Ascending aorta (tissue), 2 donors: ENCODE measurements at regions not wholly inside any gene's neighbourhood (a gene's known extent, or its start where the extent isn't known, plus 50 kb on each side); places are given as distances from the start of the nearest gene placed in this dataset.

Experiments
- DNase-seq, 2 donors: peaks; one replicate each; pipeline ENCODE4 v3.0.0-alpha.2; 2019; ENCODE audit warnings: low spot score in 2 of 2
- H3K27ac ChIP-seq, 2 donors: fragments of 200-600 bp; sonication (generic); one replicate each; pipeline ENCODE4 v1.5.1; 2016 to 2017; ENCODE audit warnings: mild to moderate bottlenecking in 1 of 2
- H3K27me3 ChIP-seq: fragments of 200-600 bp; sonication (generic); one replicate; pipeline ENCODE4 v1.5.1; 2017
- H3K36me3 ChIP-seq, 2 donors: fragments of 200-600 bp; sonication (generic); one replicate each; pipeline ENCODE4 v1.5.1; 2016
- H3K4me1 ChIP-seq, 2 donors: fragments of 200-600 bp; sonication (generic); one replicate each; pipeline ENCODE4 v1.5.1; 2016 to 2017; ENCODE audit warnings: mild to moderate bottlenecking in 1 of 2
- H3K4me3 ChIP-seq, 2 donors: fragments of 200-600 bp; sonication (generic); one replicate each; pipeline ENCODE4 v1.5.1; 2016 to 2017; ENCODE audit warnings: mild to moderate bottlenecking in 1 of 2
- H3K9me3 ChIP-seq, 2 donors: fragments of 200-600 bp; sonication (generic); one replicate each; pipeline ENCODE4 v1.5.1; 2016
- intact Hi-C: fragments of 100-400 bp; cut with DNase I; formaldehyde crosslinking; loops from one replicate; pipeline ENCODE4 v1.15.1; 2023
- TF ChIP-seq, protein P1 (sequence below), 3 experiments: fragments of 200-600 bp in 2 of 3; fragments of 450-650 bp in 1 of 3; sonication (generic) in 2 of 3; IDR thresholded peaks; one replicate each; pipeline ENCODE4 v1.5.1; 2016 to 2019; ENCODE audit warnings: antibody characterized with exemption in 3 of 3, mild to moderate bottlenecking in 1 of 3, moderate library complexity in 1 of 3

- intact Hi-C loops, result no loop called here
- H3K9me3 ChIP-seq, result no peaks in the 10 kb centered on the region
Measured at GRCh38 chr6:3640868-3641267, 110.6 kb downstream of the PXDC1 start.

GRCh38 chr6:3638662-3639061 is 112.9 kb downstream of the PXDC1 start:
- H3K4me1 ChIP-seq, result no peaks in the 10 kb centered on the region
- TF ChIP-seq, protein P1, sequence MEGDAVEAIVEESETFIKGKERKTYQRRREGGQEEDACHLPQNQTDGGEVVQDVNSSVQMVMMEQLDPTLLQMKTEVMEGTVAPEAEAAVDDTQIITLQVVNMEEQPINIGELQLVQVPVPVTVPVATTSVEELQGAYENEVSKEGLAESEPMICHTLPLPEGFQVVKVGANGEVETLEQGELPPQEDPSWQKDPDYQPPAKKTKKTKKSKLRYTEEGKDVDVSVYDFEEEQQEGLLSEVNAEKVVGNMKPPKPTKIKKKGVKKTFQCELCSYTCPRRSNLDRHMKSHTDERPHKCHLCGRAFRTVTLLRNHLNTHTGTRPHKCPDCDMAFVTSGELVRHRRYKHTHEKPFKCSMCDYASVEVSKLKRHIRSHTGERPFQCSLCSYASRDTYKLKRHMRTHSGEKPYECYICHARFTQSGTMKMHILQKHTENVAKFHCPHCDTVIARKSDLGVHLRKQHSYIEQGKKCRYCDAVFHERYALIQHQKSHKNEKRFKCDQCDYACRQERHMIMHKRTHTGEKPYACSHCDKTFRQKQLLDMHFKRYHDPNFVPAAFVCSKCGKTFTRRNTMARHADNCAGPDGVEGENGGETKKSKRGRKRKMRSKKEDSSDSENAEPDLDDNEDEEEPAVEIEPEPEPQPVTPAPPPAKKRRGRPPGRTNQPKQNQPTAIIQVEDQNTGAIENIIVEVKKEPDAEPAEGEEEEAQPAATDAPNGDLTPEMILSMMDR (IDR thresholded peaks at IDR 0.05), result no peak
- H3K4me3 ChIP-seq, result no peak overlapping the region
- no peak overlapping the region for H3K27ac ChIP-seq
- no peaks in the 10 kb centered on the region for H3K9me3 ChIP-seq
- H3K36me3 ChIP-seq, result no peaks in the 10 kb centered on the region
- DNase-seq, result no peak
- intact Hi-C loops, result no loop called here
- no peaks in the 10 kb centered on the region for H3K27me3 ChIP-seq

More at GRCh38 chr6:3640868-3641267, 110.6 kb downstream of the PXDC1 start:
- Histone ChIP-seq H3K27me3 (no peaks in the 10 kb centered on the region), H3K27ac (no peak overlapping the region), H3K4me3 (no peak overlapping the region), H3K4me1 (no peaks in the 10 kb centered on the region), H3K36me3 (no peaks in the 10 kb centered on the region)
- TF ChIP-seq, protein P1 (IDR thresholded peaks at IDR 0.05), result no peak
- DNase-seq, result no peak

DNA sequence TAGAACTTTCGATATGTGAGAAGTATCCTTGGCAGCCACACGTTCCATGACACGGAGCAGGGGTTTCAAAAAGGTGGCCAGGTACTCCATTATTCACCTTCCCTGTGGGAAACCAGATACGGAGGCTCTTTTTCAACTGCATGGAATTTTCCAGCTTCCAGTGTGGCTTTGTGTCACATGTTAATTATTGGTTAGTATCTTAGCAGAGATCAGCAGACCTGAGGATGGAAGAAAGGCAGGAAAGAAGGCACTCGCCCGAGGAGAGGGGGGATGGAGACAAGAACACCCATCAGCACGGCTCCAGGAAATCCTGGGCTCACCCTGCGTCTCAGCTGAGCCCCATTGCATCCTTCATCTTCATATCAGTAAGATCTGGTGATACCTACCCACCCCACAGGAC is 115.5 kb downstream of the PXDC1 start:
- Histone ChIP-seq H3K4me3 (no peak overlapping the region), H3K9me3 (no peaks in the 10 kb centered on the region), H3K4me1 (no peaks in the 10 kb centered on the region), H3K27ac (no peak overlapping the region), H3K27me3 (no peaks in the 10 kb centered on the region), H3K36me3 (no peaks in the 10 kb centered on the region)
- no peak for DNase-seq
- TF ChIP-seq, protein P1 (IDR thresholded peaks at IDR 0.05), result no peak
- intact Hi-C loops, result no loop called here

GRCh38 chr6:3635482-3635881 is 116.0 kb downstream of the PXDC1 start:
- Histone ChIP-seq H3K27me3 (no peaks in the 10 kb centered on the region), H3K4me3 (no peak overlapping the region), H3K9me3 (no peaks in the 10 kb centered on the region), H3K4me1 (no peaks in the 10 kb centered on the region), H3K27ac (no peak overlapping the region), H3K36me3 (no peaks in the 10 kb centered on the region)
- TF ChIP-seq, protein P1 (IDR thresholded peaks at IDR 0.05), result no peak
- no peak for DNase-seq
- intact Hi-C loops, result no loop called here

- intact Hi-C loops, result no loop called here
- TF ChIP-seq, protein P1 (IDR thresholded peaks at IDR 0.05), result no peak
- DNase-seq, result no peak
- Histone ChIP-seq H3K4me3 (no peak overlapping the region), H3K27me3 (no peaks in the 10 kb centered on the region), H3K4me1 (no peaks in the 10 kb centered on the region), H3K9me3 (no peaks in the 10 kb centered on the region), H3K27ac (no peak overlapping the region), H3K36me3 (no peaks in the 10 kb centered on the region)
Measured at GRCh38 chr6:3634280-3634816, 117.2 kb downstream of the PXDC1 start.

- DNase-seq, result no peak
- TF ChIP-seq, protein P1 (IDR thresholded peaks at IDR 0.05), result no peak
- Histone ChIP-seq H3K4me1 (no peaks in the 10 kb centered on the region), H3K27me3 (no peaks in the 10 kb centered on the region), H3K36me3 (no peaks in the 10 kb centered on the region), H3K4me3 (no peak overlapping the region), H3K27ac (no peak overlapping the region), H3K9me3 (no peaks in the 10 kb centered on the region)
- intact Hi-C loops, result no loop called here
Measured at GRCh38 chr6:3633711-3634110, 117.8 kb downstream of the PXDC1 start.
